CD14-positive monocyte (primary cell): ENCODE measurements at regions not wholly inside any gene's neighbourhood (a gene's known extent, or its start where the extent isn't known, plus 50 kb on each side); places are given as distances from the start of the nearest gene placed in this dataset.

ENCODE experiments used
- DNase-seq, 3 donors: peaks; one replicate each; pipeline ENCODE4 v3.0.0-alpha.2; 2011 to 2022
- H2AFZ ChIP-seq: 2 replicates; pipeline ENCODE4 v1.6.0; 2012; ENCODE audit warnings: mild to moderate bottlenecking, low read depth, low read length, inconsistent platforms; ENCODE audit not compliant: insufficient read depth, poor library complexity, severe bottlenecking
- H3K27ac ChIP-seq, 2 donors: 1 replicate in 1 of 2; 2 replicates in 1 of 2; pipeline ENCODE4 v1.5.1; 2012 to 2013; ENCODE audit warnings: low read length in 2 of 2, control low read depth in 1 of 2, inconsistent platforms in 1 of 2, low read depth in 1 of 2, mild to moderate bottlenecking in 1 of 2
- H3K27me3 ChIP-seq, 2 donors: one replicate each; pipeline versions ENCODE4 v1.6.0 to v1.6.1; 2011 to 2013; ENCODE audit warnings: low read length in 2 of 2; ENCODE audit not compliant: control insufficient read depth in 2 of 2, insufficient read depth in 2 of 2
- H3K36me3 ChIP-seq, 2 donors: replicated peaks in 1 of 2; 1 replicate in 1 of 2; 2 replicates in 1 of 2; pipeline versions ENCODE4 v1.5.1 to v1.6.1; 2012 to 2013; ENCODE audit warnings: low read length in 2 of 2, control low read depth in 1 of 2, inconsistent platforms in 1 of 2, mild to moderate bottlenecking in 1 of 2; ENCODE audit not compliant: insufficient read depth in 2 of 2, control insufficient read depth in 1 of 2
- H3K4me1 ChIP-seq, 2 donors: 1 replicate in 1 of 2; 2 replicates in 1 of 2; pipeline versions ENCODE4 v1.5.1 to v1.6.1; 2012 to 2013; ENCODE audit warnings: low read length in 2 of 2, control low read depth in 1 of 2, inconsistent platforms in 1 of 2, mild to moderate bottlenecking in 1 of 2, moderate library complexity in 1 of 2; ENCODE audit not compliant: insufficient read depth in 2 of 2, control insufficient read depth in 1 of 2
- H3K4me2 ChIP-seq: replicated peaks from 2 replicates; pipeline ENCODE3; 2012; ENCODE audit warnings: low read length, moderate library complexity, mild to moderate bottlenecking; ENCODE audit not compliant: poor library complexity, severe bottlenecking; ENCODE audit errors: extremely low read depth
- H3K4me3 ChIP-seq, 3 experiments: fragments of 200-600 bp in 1 of 3; sonication (generic) in 1 of 3; replicated peaks in 1 of 3; 1 replicate in 2 of 3; 2 replicates in 1 of 3; pipeline ENCODE4 v1.5.1; 2011 to 2013; ENCODE audit warnings: low read length in 3 of 3, mild to moderate bottlenecking in 3 of 3, control low read depth in 2 of 3, low read depth in 2 of 3, inconsistent platforms in 1 of 3, moderate library complexity in 1 of 3
- H3K79me2 ChIP-seq: 2 replicates; pipeline ENCODE4 v1.6.0; 2012; ENCODE audit warnings: mild to moderate bottlenecking, control low read depth, inconsistent platforms, low read length, moderate library complexity; ENCODE audit not compliant: insufficient read depth
- H3K9ac ChIP-seq: 2 replicates; pipeline ENCODE4 v1.6.0; 2017; ENCODE audit warnings: low read length, mild to moderate bottlenecking; ENCODE audit not compliant: insufficient read depth, poor library complexity, severe bottlenecking
- H3K9me3 ChIP-seq, 2 donors: replicated peaks in 1 of 2; 1 replicate in 1 of 2; 2 replicates in 1 of 2; pipeline versions ENCODE4 v1.5.1 to v1.6.1; 2012 to 2013; ENCODE audit warnings: low read length in 2 of 2, control low read depth in 1 of 2; ENCODE audit not compliant: control insufficient read depth in 1 of 2, insufficient read depth in 1 of 2
- H4K20me1 ChIP-seq: 2 replicates; pipeline ENCODE4 v1.6.0; 2012; ENCODE audit warnings: mild to moderate bottlenecking, low read length, control low read depth, moderate library complexity; ENCODE audit not compliant: insufficient read depth
- H3K27ac Mint-ChIP-seq, 7 donors: one replicate each; pipeline ENCODE4 v1.8.0; 2020; ENCODE audit warnings: mild to moderate bottlenecking in 7 of 7, mixed read lengths in 7 of 7, moderate library complexity in 6 of 7, inconsistent platforms in 2 of 7
- H3K27me3 Mint-ChIP-seq, 3 donors: one replicate each; pipeline ENCODE4 v1.8.0; 2021 to 2022; ENCODE audit warnings: low read depth in 3 of 3, mild to moderate bottlenecking in 3 of 3, mixed read lengths in 3 of 3, moderate library complexity in 3 of 3, inconsistent platforms in 1 of 3
- H3K36me3 Mint-ChIP-seq, 2 donors: one replicate each; pipeline ENCODE4 v1.8.0; 2020; ENCODE audit warnings: mixed read lengths in 2 of 2, inconsistent platforms in 1 of 2, mild to moderate bottlenecking in 1 of 2
- H3K4me1 Mint-ChIP-seq: one replicate; pipeline ENCODE4 v1.8.0; 2020; ENCODE audit warnings: mild to moderate bottlenecking, mixed read lengths
- H3K4me3 Mint-ChIP-seq, 2 donors: one replicate each; pipeline ENCODE4 v1.8.0; 2020; ENCODE audit warnings: mild to moderate bottlenecking in 2 of 2, mixed read lengths in 2 of 2, moderate library complexity in 1 of 2
- H3K9me3 Mint-ChIP-seq, 7 donors: one replicate each; pipeline ENCODE4 v1.8.0; 2020 to 2022; ENCODE audit warnings: mixed read lengths in 7 of 7, mild to moderate bottlenecking in 6 of 7, moderate library complexity in 6 of 7, inconsistent platforms in 2 of 7
- WGBS: methylation state at CpG from one replicate; pipeline ENCODE4 v1.1.5; 2013; ENCODE audit warnings: missing lambda C conversion rate; ENCODE audit not compliant: insufficient coverage; 5-methylcytosine and 5-hydroxymethylcytosine counted together
- intact Hi-C, 2 donors: fragments of 100-400 bp; cut with micrococcal nuclease; formaldehyde crosslinking; loops; one replicate each; pipeline versions ENCODE4 v1.15.0 to v1.15.1; 2023
- TF ChIP-seq, protein P1 (sequence below): fragments of 200-600 bp; IDR thresholded peaks from one replicate; pipeline ENCODE4 v1.8.0; 2022; ENCODE audit warnings: antibody characterized with exemption, mild to moderate bottlenecking

DNA sequence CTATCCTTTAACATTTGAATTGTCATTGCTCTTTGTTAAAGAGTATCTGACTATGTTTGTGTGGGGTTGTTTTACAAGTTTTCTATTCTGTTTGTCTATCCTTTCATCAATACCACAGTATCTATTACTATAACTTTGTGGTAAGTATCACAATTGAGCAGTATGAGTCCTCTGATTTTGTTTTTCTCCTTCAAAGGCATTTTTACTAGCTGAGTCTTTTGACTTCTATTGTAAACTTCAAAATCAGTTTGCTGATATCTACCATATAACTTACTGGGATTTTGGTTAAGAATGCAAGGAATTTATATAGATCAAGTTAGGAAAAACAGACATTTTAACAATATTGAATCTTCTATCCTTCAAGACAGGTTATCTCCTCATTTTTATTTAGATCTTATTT lies 789.8 kb upstream of the PTPRD start:
- H3K9me3 ChIP-seq: peaks cover 0 to 11% of the 10 kb centered on the region in 2 donors
- H3K9me3 Mint-ChIP-seq: peaks cover 3 to 10% (median 5%) of the 10 kb centered on the region in 7 donors
- intact Hi-C loops: no loop called here

DNA sequence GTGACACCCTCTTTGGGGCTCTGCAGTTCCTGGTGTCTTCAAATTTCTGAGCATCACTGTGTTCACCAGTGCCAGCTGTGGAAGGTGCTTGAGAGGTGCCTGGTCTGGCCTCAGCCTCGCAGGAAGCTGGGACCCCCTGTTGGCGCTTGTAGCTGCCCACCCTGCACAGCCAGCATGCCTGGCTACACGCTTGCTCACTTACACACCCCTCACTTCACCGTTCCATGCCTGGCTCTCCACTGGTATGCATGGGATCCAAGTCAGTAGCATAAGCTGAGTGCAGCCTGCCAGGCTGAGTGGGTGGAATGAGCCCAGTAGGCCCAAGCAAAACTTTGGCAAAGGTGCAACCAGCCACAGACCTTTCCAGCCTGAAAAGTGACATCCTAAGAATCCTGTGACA lies 801.4 kb upstream of the PTPRD start:
- H3K9me3 Mint-ChIP-seq: peaks cover 0 to 10% (median 2%) of the 10 kb centered on the region in 7 donors
- no peak overlapping the region for H2AFZ ChIP-seq
- WGBS: 80% methylated on average over 1 of the region's 4 CpGs
- no peaks in the 10 kb centered on the region for H3K36me3 ChIP-seq
- H3K9me3 ChIP-seq: peaks cover 16 to 20% of the 10 kb centered on the region in 2 donors
- H3K27me3 ChIP-seq: no peaks in the 10 kb centered on the region
- no peaks in the 10 kb centered on the region for H3K27me3 Mint-ChIP-seq
- no peaks in the 10 kb centered on the region for H3K36me3 Mint-ChIP-seq
- no peak for DNase-seq
- no peak overlapping the region for H3K27ac ChIP-seq
- H4K20me1 ChIP-seq: no peaks in the 10 kb centered on the region
- H3K4me3 ChIP-seq: no peak overlapping the region
- no peaks in the 10 kb centered on the region for H3K4me1 Mint-ChIP-seq
- H3K79me2 ChIP-seq: no peaks in the 10 kb centered on the region
- intact Hi-C loops: no loop called here
- H3K27ac Mint-ChIP-seq: no peak overlapping the region
- no peak overlapping the region for H3K4me2 ChIP-seq
- no peak overlapping the region for H3K4me3 Mint-ChIP-seq
- TF ChIP-seq, protein P1, sequence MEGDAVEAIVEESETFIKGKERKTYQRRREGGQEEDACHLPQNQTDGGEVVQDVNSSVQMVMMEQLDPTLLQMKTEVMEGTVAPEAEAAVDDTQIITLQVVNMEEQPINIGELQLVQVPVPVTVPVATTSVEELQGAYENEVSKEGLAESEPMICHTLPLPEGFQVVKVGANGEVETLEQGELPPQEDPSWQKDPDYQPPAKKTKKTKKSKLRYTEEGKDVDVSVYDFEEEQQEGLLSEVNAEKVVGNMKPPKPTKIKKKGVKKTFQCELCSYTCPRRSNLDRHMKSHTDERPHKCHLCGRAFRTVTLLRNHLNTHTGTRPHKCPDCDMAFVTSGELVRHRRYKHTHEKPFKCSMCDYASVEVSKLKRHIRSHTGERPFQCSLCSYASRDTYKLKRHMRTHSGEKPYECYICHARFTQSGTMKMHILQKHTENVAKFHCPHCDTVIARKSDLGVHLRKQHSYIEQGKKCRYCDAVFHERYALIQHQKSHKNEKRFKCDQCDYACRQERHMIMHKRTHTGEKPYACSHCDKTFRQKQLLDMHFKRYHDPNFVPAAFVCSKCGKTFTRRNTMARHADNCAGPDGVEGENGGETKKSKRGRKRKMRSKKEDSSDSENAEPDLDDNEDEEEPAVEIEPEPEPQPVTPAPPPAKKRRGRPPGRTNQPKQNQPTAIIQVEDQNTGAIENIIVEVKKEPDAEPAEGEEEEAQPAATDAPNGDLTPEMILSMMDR: no peak
- no peak overlapping the region for H3K9ac ChIP-seq
- no peaks in the 10 kb centered on the region for H3K4me1 ChIP-seq

More for the DNA sequence above, 789.8 kb upstream of the PTPRD start:
- Histone ChIP-seq H3K27ac (no peak overlapping the region), H3K79me2 (no peaks in the 10 kb centered on the region), H3K9ac (no peak overlapping the region), H2AFZ (no peak overlapping the region), H3K27me3 (no peaks in the 10 kb centered on the region), H3K4me2 (no peak overlapping the region), H3K4me1 (no peaks in the 10 kb centered on the region), H4K20me1 (no peaks in the 10 kb centered on the region), H3K36me3 (no peaks in the 10 kb centered on the region), H3K4me3 (no peak overlapping the region)
- Mint-ChIP-seq H3K36me3 (no peaks in the 10 kb centered on the region), H3K4me1 (no peaks in the 10 kb centered on the region), H3K27ac (no peak overlapping the region), H3K27me3 (no peaks in the 10 kb centered on the region), H3K4me3 (no peak overlapping the region)
- TF ChIP-seq, protein P1: no peak
- DNase-seq: no peak
